Naive thymus-derived CD4-positive, alpha-beta T cell (primary cell): ENCODE measurements at regions not wholly inside any gene's neighbourhood (a gene's known extent, or its start where the extent isn't known, plus 50 kb on each side); places are given as distances from the start of the nearest gene placed in this dataset.

Source experiments
- ATAC-seq: fragments of 150-1000 bp; cut with Tn5 transposase; 2 replicates; pipeline ENCODE4 v1.10.0; 2021; ENCODE audit warnings: mild to moderate bottlenecking, moderate library complexity
- CTCF ChIA-PET: fragments of 350-600 bp; sonication (Branson Sonifier 250); formaldehyde crosslinking; loops from one replicate; lab custom pipeline; 2021; ENCODE audit warnings: antibody characterized with exemption; lab: Charles Lee
- POLR2A ChIA-PET: fragments of 350-600 bp; sonication (Branson Sonifier 250); formaldehyde crosslinking; loops from one replicate; lab custom pipeline; 2021; ENCODE audit warnings: antibody characterized with exemption, inconsistent platforms; lab: Charles Lee
- DNase-seq, 9 donors: peaks; one replicate each; pipeline versions ENCODE4 v3.0.0 to v3.0.0-alpha.2; 2020 to 2022; ENCODE audit warnings: mixed read lengths in 1 of 9
- H3K27ac ChIP-seq: one replicate; pipeline ENCODE4 v1.7.0; 2013; ENCODE audit warnings: mild to moderate bottlenecking, low read depth, low read length, moderate library complexity
- H3K27me3 ChIP-seq, 2 donors: one replicate each; pipeline ENCODE4 v1.7.0; 2013; ENCODE audit warnings: low read length in 2 of 2, mild to moderate bottlenecking in 2 of 2, moderate library complexity in 2 of 2; ENCODE audit not compliant: control insufficient read depth in 2 of 2, insufficient read depth in 2 of 2
- H3K36me3 ChIP-seq, 3 experiments: 1 replicate in 2 of 3; 2 replicates in 1 of 3; pipeline ENCODE4 v1.7.0; 2013; ENCODE audit warnings: low read length in 3 of 3, mild to moderate bottlenecking in 3 of 3, moderate library complexity in 1 of 3; ENCODE audit not compliant: insufficient read depth in 3 of 3, control insufficient read depth in 2 of 3
- H3K4me1 ChIP-seq, 2 donors: one replicate each; pipeline ENCODE4 v1.7.0; 2013; ENCODE audit warnings: low read length in 2 of 2, mild to moderate bottlenecking in 2 of 2, moderate library complexity in 1 of 2; ENCODE audit not compliant: control insufficient read depth in 2 of 2, insufficient read depth in 2 of 2
- H3K4me3 ChIP-seq: 2 replicates; pipeline ENCODE4 v1.7.0; 2013; ENCODE audit warnings: mild to moderate bottlenecking, low read length
- H3K9me3 ChIP-seq, 3 experiments: 1 replicate in 2 of 3; 2 replicates in 1 of 3; pipeline ENCODE4 v1.7.0; 2013; ENCODE audit warnings: low read length in 3 of 3; ENCODE audit not compliant: control insufficient read depth in 2 of 3
- H3K27ac Mint-ChIP-seq, 9 donors: one replicate each; pipeline ENCODE4 v1.8.0; 2020 to 2022; ENCODE audit warnings: mixed read lengths in 9 of 9, mild to moderate bottlenecking in 8 of 9, moderate library complexity in 5 of 9, inconsistent platforms in 2 of 9
- H3K27me3 Mint-ChIP-seq, 5 donors: one replicate each; pipeline ENCODE4 v1.8.0; 2021 to 2022; ENCODE audit warnings: mixed read lengths in 5 of 5, mild to moderate bottlenecking in 1 of 5
- H3K36me3 Mint-ChIP-seq, 5 donors: one replicate each; pipeline ENCODE4 v1.8.0; 2020 to 2022; ENCODE audit warnings: mixed read lengths in 5 of 5, mild to moderate bottlenecking in 3 of 5, inconsistent platforms in 1 of 5
- H3K4me1 Mint-ChIP-seq, 7 donors: one replicate each; pipeline ENCODE4 v1.8.0; 2020 to 2022; ENCODE audit warnings: mixed read lengths in 7 of 7, mild to moderate bottlenecking in 3 of 7, inconsistent platforms in 1 of 7
- H3K4me3 Mint-ChIP-seq, 10 donors: one replicate each; pipeline ENCODE4 v1.8.0; 2020 to 2022; ENCODE audit warnings: mild to moderate bottlenecking in 10 of 10, mixed read lengths in 10 of 10, moderate library complexity in 6 of 10, inconsistent platforms in 2 of 10
- H3K9me3 Mint-ChIP-seq, 11 donors: one replicate each; pipeline ENCODE4 v1.8.0; 2020 to 2022; ENCODE audit warnings: mixed read lengths in 11 of 11, mild to moderate bottlenecking in 4 of 11, inconsistent platforms in 1 of 11, moderate library complexity in 1 of 11
- intact Hi-C, 2 donors: fragments of 100-400 bp; cut with micrococcal nuclease; formaldehyde crosslinking; loops; one replicate each; pipeline ENCODE4 v1.15.1; 2023

- ChIA-PET POLR2A (no interaction called here), CTCF (no interaction called here)
- ATAC-seq (no peak), DNase-seq (no peak)
- no peaks in the 10 kb centered on the region for H3K27me3 Mint-ChIP-seq
- no peak overlapping the region for H3K4me3 Mint-ChIP-seq
- H3K27ac Mint-ChIP-seq, result no peak overlapping the region
- no peaks in the 10 kb centered on the region for H3K27me3 ChIP-seq
- H3K4me3 ChIP-seq, result no peak overlapping the region
- H3K27ac ChIP-seq, result no peak overlapping the region
- intact Hi-C loops, result no loop called here
- no peaks in the 10 kb centered on the region for H3K36me3 Mint-ChIP-seq
- no peaks in the 10 kb centered on the region for H3K4me1 Mint-ChIP-seq
- no peaks in the 10 kb centered on the region for H3K9me3 ChIP-seq
- H3K9me3 Mint-ChIP-seq, result peaks cover 0 to 11% (median 4%) of the 10 kb centered on the region in 11 donors
- H3K36me3 ChIP-seq, result no peaks in the 10 kb centered on the region
- no peaks in the 10 kb centered on the region for H3K4me1 ChIP-seq
These were observed 507.6 kb upstream of the SPHKAP start for GRCh38 chr2:228689053-228689452.

DNA sequence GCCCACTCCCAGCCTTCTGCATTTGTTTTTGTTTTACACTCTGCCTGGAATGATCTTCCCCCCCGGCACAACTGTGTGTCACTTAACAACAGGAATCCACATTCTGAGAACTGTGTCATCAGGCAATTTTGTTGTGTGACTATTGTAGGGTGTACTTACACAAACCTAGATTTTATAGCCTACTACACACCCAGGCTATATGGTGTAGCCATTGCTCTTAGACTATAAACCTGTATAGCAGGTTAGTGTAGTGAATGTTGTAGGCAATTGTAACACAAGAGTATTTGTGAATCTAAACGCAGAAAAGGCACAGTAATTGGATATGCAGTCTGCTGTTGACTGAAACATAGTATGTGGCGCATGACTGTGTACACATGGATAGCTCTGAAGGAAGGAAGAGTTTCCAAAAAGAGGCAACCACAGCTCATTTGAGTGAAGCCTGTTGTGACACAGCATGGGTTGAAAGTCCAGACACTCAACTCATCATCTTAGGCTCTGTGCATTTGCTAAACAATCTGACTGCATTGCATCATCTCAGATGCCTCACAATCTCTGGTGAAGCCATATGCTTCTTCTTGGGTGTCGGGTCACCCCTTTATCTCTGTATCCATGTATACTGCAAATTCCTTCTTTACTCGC is 506.6 kb upstream of the SPHKAP start:
- ChIA-PET POLR2A (no interaction called here), CTCF (no interaction called here)
- H3K36me3 Mint-ChIP-seq, result no peaks in the 10 kb centered on the region
- peaks cover 0 to 9% (median 3%) of the 10 kb centered on the region in 11 donors for H3K9me3 Mint-ChIP-seq
- no peak overlapping the region for H3K27ac Mint-ChIP-seq
- Histone ChIP-seq H3K4me1 (no peaks in the 10 kb centered on the region), H3K4me3 (no peak overlapping the region), H3K9me3 (no peaks in the 10 kb centered on the region), H3K27me3 (no peaks in the 10 kb centered on the region), H3K27ac (no peak overlapping the region), H3K36me3 (no peaks in the 10 kb centered on the region)
- ATAC-seq (no peak), DNase-seq (no peak)
- intact Hi-C loops, result no loop called here
- no peak overlapping the region for H3K4me3 Mint-ChIP-seq
- no peaks in the 10 kb centered on the region for H3K4me1 Mint-ChIP-seq
- no peaks in the 10 kb centered on the region for H3K27me3 Mint-ChIP-seq

- H3K27me3 Mint-ChIP-seq, result no peaks in the 10 kb centered on the region
- ATAC-seq, result no peak
- intact Hi-C loops, result no loop called here
- H3K9me3 ChIP-seq, result no peaks in the 10 kb centered on the region
- H3K36me3 Mint-ChIP-seq, result no peaks in the 10 kb centered on the region
- no peak overlapping the region for H3K4me3 Mint-ChIP-seq
- ChIA-PET CTCF (no interaction called here), POLR2A (no interaction called here)
- H3K4me1 Mint-ChIP-seq, result no peaks in the 10 kb centered on the region
- no peaks in the 10 kb centered on the region for H3K27me3 ChIP-seq
- no peak overlapping the region for H3K4me3 ChIP-seq
- peaks cover 0 to 5% (median 0%) of the 10 kb centered on the region in 11 donors for H3K9me3 Mint-ChIP-seq
- no peak for DNase-seq
- H3K4me1 ChIP-seq, result no peaks in the 10 kb centered on the region
- H3K27ac Mint-ChIP-seq, result no peak overlapping the region
- H3K36me3 ChIP-seq, result no peaks in the 10 kb centered on the region
- no peak overlapping the region for H3K27ac ChIP-seq
These were observed 500.5 kb upstream of the SPHKAP start for GRCh38 chr2:228681979-228682378.

GRCh38 chr2:228681426-228681825 is 499.9 kb upstream of the SPHKAP start:
- Histone ChIP-seq H3K36me3 (no peaks in the 10 kb centered on the region), H3K4me1 (no peaks in the 10 kb centered on the region), H3K9me3 (no peaks in the 10 kb centered on the region), H3K27me3 (no peaks in the 10 kb centered on the region), H3K27ac (no peak overlapping the region), H3K4me3 (no peak overlapping the region)
- Mint-ChIP-seq H3K27me3 (no peaks in the 10 kb centered on the region), H3K9me3 (peaks cover 0 to 5% (median 0%) of the 10 kb centered on the region in 11 donors), H3K27ac (no peak overlapping the region), H3K4me3 (no peak overlapping the region), H3K36me3 (no peaks in the 10 kb centered on the region), H3K4me1 (no peaks in the 10 kb centered on the region)
- POLR2A ChIA-PET, result no interaction called here
- intact Hi-C loops, result no loop called here
- DNase-seq (no peak), ATAC-seq (no peak)
- CTCF ChIA-PET, result no interaction called here

- DNase-seq (no peak), ATAC-seq (no peak)
- H3K4me1 ChIP-seq, result no peaks in the 10 kb centered on the region
- H3K9me3 Mint-ChIP-seq, result peaks cover 0 to 5% (median 3%) of the 10 kb centered on the region in 11 donors
- intact Hi-C loops, result no loop called here
- no peak overlapping the region for H3K27ac ChIP-seq
- no peak overlapping the region for H3K4me3 Mint-ChIP-seq
- no peaks in the 10 kb centered on the region for H3K27me3 Mint-ChIP-seq
- no peaks in the 10 kb centered on the region for H3K36me3 Mint-ChIP-seq
- no peaks in the 10 kb centered on the region for H3K27me3 ChIP-seq
- ChIA-PET POLR2A (no interaction called here), CTCF (no interaction called here)
- H3K4me1 Mint-ChIP-seq, result no peaks in the 10 kb centered on the region
- no peak overlapping the region for H3K27ac Mint-ChIP-seq
- no peak overlapping the region for H3K4me3 ChIP-seq
- H3K9me3 ChIP-seq, result no peaks in the 10 kb centered on the region
- H3K36me3 ChIP-seq, result no peaks in the 10 kb centered on the region
These were observed 496.6 kb upstream of the SPHKAP start for GRCh38 chr2:228678110-228678509.

- no peaks in the 10 kb centered on the region for H3K27me3 Mint-ChIP-seq
- no peak overlapping the region for H3K27ac Mint-ChIP-seq
- H3K27ac ChIP-seq, result no peak overlapping the region
- peaks cover 0 to 5% (median 3%) of the 10 kb centered on the region in 11 donors for H3K9me3 Mint-ChIP-seq
- no peaks in the 10 kb centered on the region for H3K36me3 Mint-ChIP-seq
- intact Hi-C loops, result no loop called here
- H3K4me1 Mint-ChIP-seq, result no peaks in the 10 kb centered on the region
- no peaks in the 10 kb centered on the region for H3K27me3 ChIP-seq
- no peaks in the 10 kb centered on the region for H3K4me1 ChIP-seq
- ChIA-PET POLR2A (no interaction called here), CTCF (no interaction called here)
- H3K36me3 ChIP-seq, result no peaks in the 10 kb centered on the region
- H3K9me3 ChIP-seq, result no peaks in the 10 kb centered on the region
- DNase-seq (no peak), ATAC-seq (no peak)
- no peak overlapping the region for H3K4me3 Mint-ChIP-seq
- H3K4me3 ChIP-seq, result no peak overlapping the region
These were observed 494.2 kb upstream of the SPHKAP start for GRCh38 chr2:228675646-228676045.

GRCh38 chr2:228675091-228675490 is 493.6 kb upstream of the SPHKAP start:
- H3K4me3 ChIP-seq, result no peak overlapping the region
- Mint-ChIP-seq H3K4me3 (no peak overlapping the region), H3K27me3 (no peaks in the 10 kb centered on the region), H3K9me3 (peaks cover 0 to 5% (median 3%) of the 10 kb centered on the region in 11 donors), H3K27ac (no peak overlapping the region), H3K4me1 (no peaks in the 10 kb centered on the region), H3K36me3 (no peaks in the 10 kb centered on the region)
- H3K4me1 ChIP-seq, result no peaks in the 10 kb centered on the region
- CTCF ChIA-PET, result no interaction called here
- DNase-seq (no peak), ATAC-seq (no peak)
- POLR2A ChIA-PET, result no interaction called here
- no peaks in the 10 kb centered on the region for H3K36me3 ChIP-seq
- H3K27me3 ChIP-seq, result no peaks in the 10 kb centered on the region
- intact Hi-C loops, result no loop called here
- H3K9me3 ChIP-seq, result no peaks in the 10 kb centered on the region
- H3K27ac ChIP-seq, result no peak overlapping the region
